GM20000 (cell line): ENCODE measurements at regions not wholly inside any gene's neighbourhood (a gene's known extent, or its start where the extent isn't known, plus 50 kb on each side); places are given as distances from the start of the nearest gene placed in this dataset.

Experiments used
- DNase-seq: peaks from one replicate; pipeline ENCODE4 v3.0.0; 2012; ENCODE audit warnings: low spot score
- TF ChIP-seq, protein P1 (sequence below): IDR thresholded peaks from 2 replicates; pipeline ENCODE4 v1.5.1; 2012; ENCODE audit warnings: mild to moderate bottlenecking, control low read depth; ENCODE audit errors: extremely low read depth, missing control alignments

DNA sequence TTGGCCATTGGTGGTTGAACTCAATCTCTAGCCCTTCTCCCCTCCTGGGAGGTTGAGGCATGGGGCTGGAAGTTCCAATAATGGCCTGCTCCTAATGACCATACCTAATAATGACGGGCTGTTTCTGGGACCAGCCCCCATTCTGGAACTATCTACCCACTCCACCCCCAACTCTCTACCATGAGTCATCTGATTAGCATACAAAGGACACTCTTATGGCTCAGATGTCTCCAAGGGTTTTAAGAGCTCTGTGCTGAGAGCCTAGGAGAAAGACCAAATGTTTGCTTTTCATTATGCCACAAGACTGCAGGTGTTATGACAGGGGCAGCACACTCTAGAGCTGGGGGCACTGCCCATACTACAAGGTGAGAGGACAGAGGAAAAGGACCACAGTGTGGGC lies 137.0 kb upstream of the NCKAP5 start:
- no peak for DNase-seq
- TF ChIP-seq, protein P1, sequence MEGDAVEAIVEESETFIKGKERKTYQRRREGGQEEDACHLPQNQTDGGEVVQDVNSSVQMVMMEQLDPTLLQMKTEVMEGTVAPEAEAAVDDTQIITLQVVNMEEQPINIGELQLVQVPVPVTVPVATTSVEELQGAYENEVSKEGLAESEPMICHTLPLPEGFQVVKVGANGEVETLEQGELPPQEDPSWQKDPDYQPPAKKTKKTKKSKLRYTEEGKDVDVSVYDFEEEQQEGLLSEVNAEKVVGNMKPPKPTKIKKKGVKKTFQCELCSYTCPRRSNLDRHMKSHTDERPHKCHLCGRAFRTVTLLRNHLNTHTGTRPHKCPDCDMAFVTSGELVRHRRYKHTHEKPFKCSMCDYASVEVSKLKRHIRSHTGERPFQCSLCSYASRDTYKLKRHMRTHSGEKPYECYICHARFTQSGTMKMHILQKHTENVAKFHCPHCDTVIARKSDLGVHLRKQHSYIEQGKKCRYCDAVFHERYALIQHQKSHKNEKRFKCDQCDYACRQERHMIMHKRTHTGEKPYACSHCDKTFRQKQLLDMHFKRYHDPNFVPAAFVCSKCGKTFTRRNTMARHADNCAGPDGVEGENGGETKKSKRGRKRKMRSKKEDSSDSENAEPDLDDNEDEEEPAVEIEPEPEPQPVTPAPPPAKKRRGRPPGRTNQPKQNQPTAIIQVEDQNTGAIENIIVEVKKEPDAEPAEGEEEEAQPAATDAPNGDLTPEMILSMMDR = no peak

DNA sequence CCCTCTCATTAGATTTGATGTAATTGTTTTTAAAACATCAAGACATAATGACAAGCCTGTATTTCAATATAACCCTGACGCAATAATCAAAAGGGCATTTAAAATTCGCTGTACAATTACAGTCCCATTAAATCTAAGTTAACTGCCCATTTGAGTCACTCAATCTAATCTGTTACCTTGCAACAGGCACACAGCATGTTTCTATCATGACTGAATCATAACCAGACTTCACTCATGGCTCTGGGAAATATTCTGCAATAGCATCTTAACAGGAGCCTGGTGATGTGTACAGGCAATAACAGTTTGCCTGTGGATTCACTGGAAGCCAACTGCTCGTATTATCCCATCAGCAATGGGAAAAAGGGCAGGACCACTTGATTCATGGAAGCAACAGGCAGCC lies 142.3 kb upstream of the NCKAP5 start:
- DNase-seq = no peak

DNA sequence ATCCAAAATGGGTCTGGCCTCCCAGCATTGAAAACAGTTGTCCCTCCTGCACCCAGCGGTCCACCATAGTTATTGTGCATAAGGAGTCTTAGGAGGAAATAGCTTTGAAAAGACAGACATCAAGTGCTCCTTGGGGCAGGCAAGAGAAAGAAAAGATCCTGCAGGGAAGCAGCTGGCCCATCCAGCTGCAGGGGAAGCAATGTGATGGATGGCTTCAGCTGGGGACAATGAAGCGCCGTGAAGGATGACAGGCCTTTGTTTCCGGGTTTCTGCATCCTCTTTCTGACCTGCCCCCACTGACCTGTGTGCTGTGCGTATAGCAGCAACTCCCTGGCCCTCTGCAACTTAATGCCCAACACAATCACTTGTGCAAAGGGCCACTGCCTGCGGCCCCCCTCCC lies 142.9 kb upstream of the NCKAP5 start:
- TF ChIP-seq, protein P1 = no peak
- no peak for DNase-seq

More for the DNA sequence above, 142.3 kb upstream of the NCKAP5 start:
- TF ChIP-seq, protein P1 = no peak

DNA sequence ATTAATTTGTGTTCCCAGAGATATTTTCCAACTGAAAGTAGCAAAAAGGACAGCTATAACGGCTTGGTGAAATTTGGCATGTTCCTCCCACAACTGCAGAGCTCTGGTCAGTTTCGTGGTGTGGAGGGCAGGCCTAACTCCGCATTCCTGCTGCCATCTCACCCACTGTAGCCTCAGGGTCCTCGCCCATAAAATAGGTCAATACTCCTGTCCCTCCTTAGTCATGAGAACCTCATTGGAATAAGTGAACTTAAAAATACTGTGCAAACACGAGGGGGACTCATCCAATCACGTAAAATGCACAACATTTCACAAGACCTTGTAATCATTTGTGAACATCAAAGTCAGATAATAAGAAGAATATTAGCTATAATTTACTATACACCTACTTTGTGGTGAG lies 143.5 kb upstream of the NCKAP5 start:
- no peak for DNase-seq

DNA sequence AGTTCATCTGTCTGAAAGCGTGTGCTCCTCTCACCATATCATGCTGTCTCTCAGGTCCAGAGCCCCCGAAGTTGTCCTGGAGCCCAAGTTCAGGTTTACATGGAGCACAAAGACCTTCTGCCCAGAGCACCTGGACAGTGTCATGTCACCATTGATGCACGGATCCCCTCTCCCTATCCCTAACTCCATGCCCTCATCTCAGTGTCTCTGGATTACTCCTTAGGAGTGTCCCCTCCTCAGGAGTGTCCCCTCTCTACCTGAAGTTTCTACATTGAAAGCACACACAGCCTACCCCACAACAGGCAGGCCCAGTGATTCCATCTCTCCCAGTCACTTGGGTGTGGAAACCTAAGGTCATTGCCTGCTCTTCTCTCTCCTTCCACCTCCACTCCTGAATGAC lies 144.1 kb upstream of the NCKAP5 start:
- no peak for DNase-seq
- TF ChIP-seq, protein P1 = no peak

More for the DNA sequence above, 143.5 kb upstream of the NCKAP5 start:
- TF ChIP-seq, protein P1 = no peak

DNA sequence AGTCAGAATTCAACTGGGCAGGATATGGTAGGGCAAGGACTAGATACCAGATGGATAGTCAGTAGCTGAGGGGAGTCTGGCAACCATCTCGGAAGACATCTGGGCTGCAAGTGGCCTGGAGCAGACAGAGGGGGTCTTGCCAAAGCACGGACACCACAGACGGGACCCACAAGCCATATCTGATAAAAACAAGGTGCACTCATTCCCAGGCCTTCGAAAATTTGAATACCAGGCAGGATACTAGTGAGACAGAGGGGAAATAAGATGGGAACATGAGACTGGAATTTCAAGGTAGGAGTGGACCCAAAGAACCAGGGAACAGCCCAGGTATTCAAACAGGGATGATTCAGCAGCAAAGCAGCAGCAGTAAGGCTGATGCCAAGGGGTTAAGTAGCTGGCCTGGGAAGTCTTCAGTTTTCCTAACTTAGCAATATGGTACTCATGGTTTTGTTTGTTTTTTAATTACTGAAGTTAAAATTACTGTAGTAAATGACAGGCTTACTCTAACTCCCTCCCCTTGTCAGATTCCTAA lies 144.9 kb upstream of the NCKAP5 start:
- TF ChIP-seq, protein P1 = no peak

DNA sequence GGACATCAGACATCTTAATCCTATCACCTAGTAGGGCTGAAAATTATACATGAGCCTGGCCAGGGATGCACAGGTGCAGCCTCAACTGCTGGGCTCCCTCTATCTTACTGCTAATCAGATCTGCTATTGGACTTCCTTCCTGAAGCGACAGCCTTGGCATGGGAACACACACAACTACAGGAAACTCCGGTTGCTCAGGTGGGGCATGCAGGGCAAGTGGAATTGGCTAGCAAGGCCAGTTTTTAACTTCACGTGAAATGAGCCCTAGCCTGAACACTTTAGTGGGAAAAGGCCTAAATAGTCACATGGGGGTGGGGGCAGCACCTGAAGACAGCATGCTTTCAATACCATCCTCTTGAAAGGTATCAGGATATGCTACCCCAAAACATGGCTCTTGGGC lies 147.9 kb upstream of the NCKAP5 start:
- DNase-seq = no peak
- TF ChIP-seq, protein P1 = no peak

More for the DNA sequence above, 144.9 kb upstream of the NCKAP5 start:
- DNase-seq = no peak
